ENCODE measurements at regions not wholly inside any gene's neighbourhood (a gene's known extent, or its start where the extent isn't known, plus 50 kb on each side); places are given as distances from the start of the nearest gene placed in this dataset.

DNA sequence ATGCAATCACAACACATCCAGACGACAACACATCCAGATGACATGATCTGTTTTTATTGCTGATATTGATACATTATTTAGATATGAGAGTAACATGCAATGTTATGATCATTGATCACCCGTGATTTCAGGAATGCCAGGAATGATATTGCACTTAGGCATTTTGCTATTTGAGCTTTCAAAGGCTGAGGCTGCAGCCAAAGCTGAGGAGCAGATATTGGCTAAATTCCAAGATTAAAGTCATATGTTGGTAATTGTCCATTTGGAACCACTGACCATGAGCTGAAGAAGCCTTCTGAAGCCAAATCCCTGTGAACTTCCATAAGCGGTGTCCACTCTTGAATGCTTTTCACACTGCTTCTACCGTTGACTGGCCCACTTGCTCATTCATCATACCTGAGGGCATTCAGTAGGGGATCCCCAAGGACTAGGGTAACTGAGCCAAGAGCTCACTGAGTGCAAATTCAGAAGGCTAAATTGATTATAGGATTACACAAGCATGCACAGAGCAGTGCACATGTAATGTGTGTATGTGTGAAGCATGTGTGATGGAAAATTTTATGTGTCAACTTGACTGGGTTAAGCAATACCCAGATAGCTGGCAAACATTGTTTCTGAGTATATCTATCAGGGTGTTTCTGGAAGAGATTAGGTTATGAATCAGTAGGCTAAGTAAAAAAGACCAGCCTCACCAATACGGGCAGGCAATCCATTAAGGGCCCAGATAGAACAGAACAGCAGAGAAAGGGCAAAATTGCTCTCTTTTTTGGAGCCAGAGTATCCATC is 92.1 kb upstream of the PLAAT1 start:
- TF ChIP-seq ZNF10 (tag by site-specific recombination; IDR thresholded peaks at IDR 0.05) (no peak), ZNF341 (tag by site-specific recombination; IDR thresholded peaks at IDR 0.05; ENCODE audit: low read depth) (no peak), KLF16 (tag by site-specific recombination; IDR thresholded peaks at IDR 0.05) (no peak), ZNF302 (tag by site-specific recombination; IDR thresholded peaks at IDR 0.05; ENCODE audit: low read depth) (no peak), ZNF654 (tag by site-specific recombination; IDR thresholded peaks at IDR 0.05; ENCODE audit: low read depth) (no peak), ZNF548 (tag by site-specific recombination; IDR thresholded peaks at IDR 0.05) (no peak), SP2 (tag by site-specific recombination; IDR thresholded peaks at IDR 0.05) (no peak), SETDB1 (IDR thresholded peaks at IDR 0.05; ENCODE audit: insufficient read length, low read length) (no peak), ZNF623 (tag by site-specific recombination; IDR thresholded peaks at IDR 0.05) (no peak)
- TF ChIP-seq, protein P1, sequence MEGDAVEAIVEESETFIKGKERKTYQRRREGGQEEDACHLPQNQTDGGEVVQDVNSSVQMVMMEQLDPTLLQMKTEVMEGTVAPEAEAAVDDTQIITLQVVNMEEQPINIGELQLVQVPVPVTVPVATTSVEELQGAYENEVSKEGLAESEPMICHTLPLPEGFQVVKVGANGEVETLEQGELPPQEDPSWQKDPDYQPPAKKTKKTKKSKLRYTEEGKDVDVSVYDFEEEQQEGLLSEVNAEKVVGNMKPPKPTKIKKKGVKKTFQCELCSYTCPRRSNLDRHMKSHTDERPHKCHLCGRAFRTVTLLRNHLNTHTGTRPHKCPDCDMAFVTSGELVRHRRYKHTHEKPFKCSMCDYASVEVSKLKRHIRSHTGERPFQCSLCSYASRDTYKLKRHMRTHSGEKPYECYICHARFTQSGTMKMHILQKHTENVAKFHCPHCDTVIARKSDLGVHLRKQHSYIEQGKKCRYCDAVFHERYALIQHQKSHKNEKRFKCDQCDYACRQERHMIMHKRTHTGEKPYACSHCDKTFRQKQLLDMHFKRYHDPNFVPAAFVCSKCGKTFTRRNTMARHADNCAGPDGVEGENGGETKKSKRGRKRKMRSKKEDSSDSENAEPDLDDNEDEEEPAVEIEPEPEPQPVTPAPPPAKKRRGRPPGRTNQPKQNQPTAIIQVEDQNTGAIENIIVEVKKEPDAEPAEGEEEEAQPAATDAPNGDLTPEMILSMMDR (tag by site-specific recombination; IDR thresholded peaks at IDR 0.05) = no peak
- TF ChIP-seq, protein P2, sequence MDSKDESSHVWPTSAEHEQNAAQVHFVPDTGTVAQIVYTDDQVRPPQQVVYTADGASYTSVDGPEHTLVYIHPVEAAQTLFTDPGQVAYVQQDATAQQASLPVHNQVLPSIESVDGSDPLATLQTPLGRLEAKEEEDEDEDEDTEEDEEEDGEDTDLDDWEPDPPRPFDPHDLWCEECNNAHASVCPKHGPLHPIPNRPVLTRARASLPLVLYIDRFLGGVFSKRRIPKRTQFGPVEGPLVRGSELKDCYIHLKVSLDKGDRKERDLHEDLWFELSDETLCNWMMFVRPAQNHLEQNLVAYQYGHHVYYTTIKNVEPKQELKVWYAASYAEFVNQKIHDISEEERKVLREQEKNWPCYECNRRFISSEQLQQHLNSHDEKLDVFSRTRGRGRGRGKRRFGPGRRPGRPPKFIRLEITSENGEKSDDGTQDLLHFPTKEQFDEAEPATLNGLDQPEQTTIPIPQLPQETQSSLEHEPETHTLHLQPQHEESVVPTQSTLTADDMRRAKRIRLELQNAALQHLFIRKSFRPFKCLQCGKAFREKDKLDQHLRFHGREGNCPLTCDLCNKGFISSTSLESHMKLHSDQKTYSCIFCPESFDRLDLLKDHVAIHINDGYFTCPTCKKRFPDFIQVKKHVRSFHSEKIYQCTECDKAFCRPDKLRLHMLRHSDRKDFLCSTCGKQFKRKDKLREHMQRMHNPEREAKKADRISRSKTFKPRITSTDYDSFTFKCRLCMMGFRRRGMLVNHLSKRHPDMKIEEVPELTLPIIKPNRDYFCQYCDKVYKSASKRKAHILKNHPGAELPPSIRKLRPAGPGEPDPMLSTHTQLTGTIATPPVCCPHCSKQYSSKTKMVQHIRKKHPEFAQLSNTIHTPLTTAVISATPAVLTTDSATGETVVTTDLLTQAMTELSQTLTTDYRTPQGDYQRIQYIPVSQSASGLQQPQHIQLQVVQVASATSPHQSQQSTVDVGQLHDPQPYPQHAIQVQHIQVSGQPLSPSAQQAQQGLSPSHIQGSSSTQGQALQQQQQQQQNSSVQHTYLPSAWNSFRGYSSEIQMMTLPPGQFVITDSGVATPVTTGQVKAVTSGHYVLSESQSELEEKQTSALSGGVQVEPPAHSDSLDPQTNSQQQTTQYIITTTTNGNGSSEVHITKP (tag by site-specific recombination; IDR thresholded peaks at IDR 0.05) = no peak
- TF ChIP-seq, protein P3, sequence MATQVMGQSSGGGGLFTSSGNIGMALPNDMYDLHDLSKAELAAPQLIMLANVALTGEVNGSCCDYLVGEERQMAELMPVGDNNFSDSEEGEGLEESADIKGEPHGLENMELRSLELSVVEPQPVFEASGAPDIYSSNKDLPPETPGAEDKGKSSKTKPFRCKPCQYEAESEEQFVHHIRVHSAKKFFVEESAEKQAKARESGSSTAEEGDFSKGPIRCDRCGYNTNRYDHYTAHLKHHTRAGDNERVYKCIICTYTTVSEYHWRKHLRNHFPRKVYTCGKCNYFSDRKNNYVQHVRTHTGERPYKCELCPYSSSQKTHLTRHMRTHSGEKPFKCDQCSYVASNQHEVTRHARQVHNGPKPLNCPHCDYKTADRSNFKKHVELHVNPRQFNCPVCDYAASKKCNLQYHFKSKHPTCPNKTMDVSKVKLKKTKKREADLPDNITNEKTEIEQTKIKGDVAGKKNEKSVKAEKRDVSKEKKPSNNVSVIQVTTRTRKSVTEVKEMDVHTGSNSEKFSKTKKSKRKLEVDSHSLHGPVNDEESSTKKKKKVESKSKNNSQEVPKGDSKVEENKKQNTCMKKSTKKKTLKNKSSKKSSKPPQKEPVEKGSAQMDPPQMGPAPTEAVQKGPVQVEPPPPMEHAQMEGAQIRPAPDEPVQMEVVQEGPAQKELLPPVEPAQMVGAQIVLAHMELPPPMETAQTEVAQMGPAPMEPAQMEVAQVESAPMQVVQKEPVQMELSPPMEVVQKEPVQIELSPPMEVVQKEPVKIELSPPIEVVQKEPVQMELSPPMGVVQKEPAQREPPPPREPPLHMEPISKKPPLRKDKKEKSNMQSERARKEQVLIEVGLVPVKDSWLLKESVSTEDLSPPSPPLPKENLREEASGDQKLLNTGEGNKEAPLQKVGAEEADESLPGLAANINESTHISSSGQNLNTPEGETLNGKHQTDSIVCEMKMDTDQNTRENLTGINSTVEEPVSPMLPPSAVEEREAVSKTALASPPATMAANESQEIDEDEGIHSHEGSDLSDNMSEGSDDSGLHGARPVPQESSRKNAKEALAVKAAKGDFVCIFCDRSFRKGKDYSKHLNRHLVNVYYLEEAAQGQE (tag by site-specific recombination; IDR thresholded peaks at IDR 0.05) = no peak
